Esophagus muscularis mucosa (tissue), 3 donors: ENCODE measurements at regions not wholly inside any gene's neighbourhood (a gene's known extent, or its start where the extent isn't known, plus 50 kb on each side); places are given as distances from the start of the nearest gene placed in this dataset.

Experiments used
- CTCF ChIP-seq, 3 experiments: fragments of 200-600 bp in 2 of 3; fragments of 450-650 bp in 1 of 3; sonication (generic) in 2 of 3; IDR thresholded peaks; one replicate each; pipeline ENCODE4 v1.5.1; 2017 to 2019; ENCODE audit warnings: antibody characterized with exemption in 3 of 3, mild to moderate bottlenecking in 2 of 3, moderate library complexity in 1 of 3
- POLR2A ChIP-seq: fragments of 450-650 bp; IDR thresholded peaks from one replicate; pipeline ENCODE4 v1.6.1; 2017; ENCODE audit warnings: antibody characterized with exemption, moderate library complexity, mild to moderate bottlenecking, low read depth

GRCh38 chr6:141211845-141212244 lies 920.9 kb upstream of the GJE1 start:
- TF ChIP-seq POLR2A (no peak), CTCF (IDR thresholded peaks at IDR 0.05) (no peak)
